ENCODE measurements at regions not wholly inside any gene's neighbourhood (a gene's known extent, or its start where the extent isn't known, plus 50 kb on each side); places are given as distances from the start of the nearest gene placed in this dataset.
"Not testable (repeated sequence)": the region's sequence is repeated elsewhere in the genome, so short reads cannot be mapped to it uniquely, and the experiment has no call there.

GRCh38 chr13:99734013-99734693 lies 232.9 kb downstream of the TM9SF2 start:
- no peak for DNase-seq

GRCh38 chr13:99733346-99733745 lies 232.1 kb downstream of the TM9SF2 start:
- DNase-seq: no peak

GRCh38 chr13:99731747-99732146 lies 230.5 kb downstream of the TM9SF2 start:
- no peak for DNase-seq

- no peak for DNase-seq
These were observed 229.1 kb downstream of the TM9SF2 start for GRCh38 chr13:99730403-99730802.

GRCh38 chr13:99729745-99730144 lies 228.5 kb downstream of the TM9SF2 start:
- DNase-seq: no peak

- DNase-seq: not testable (repeated sequence)
These were observed 226.4 kb downstream of the TM9SF2 start for GRCh38 chr13:99727651-99728050.

- DNase-seq: no peak
These were observed 225.1 kb downstream of the TM9SF2 start for GRCh38 chr13:99726282-99726894.

GRCh38 chr13:99725644-99726043 lies 224.4 kb downstream of the TM9SF2 start:
- DNase-seq: no peak

GRCh38 chr13:99724633-99725517 lies 223.6 kb downstream of the TM9SF2 start:
- DNase-seq: no peak

- no peak for DNase-seq
These were observed 222.6 kb downstream of the TM9SF2 start for GRCh38 chr13:99723878-99724277.

- no peak for DNase-seq
These were observed 221.7 kb downstream of the TM9SF2 start for GRCh38 chr13:99722931-99723330.

GRCh38 chr13:99722338-99722818 lies 221.1 kb downstream of the TM9SF2 start:
- DNase-seq: no peak

- no peak for DNase-seq
These were observed 220.5 kb downstream of the TM9SF2 start for GRCh38 chr13:99721606-99722337.

- DNase-seq: no peak
These were observed 216.8 kb downstream of the TM9SF2 start for GRCh38 chr13:99717959-99718674.

- no peak for DNase-seq
These were observed 207.9 kb downstream of the TM9SF2 start for GRCh38 chr13:99709134-99709533.

- DNase-seq: no peak
These were observed 203.1 kb downstream of the TM9SF2 start for GRCh38 chr13:99704390-99704789.

GRCh38 chr13:99703908-99704307 lies 202.6 kb downstream of the TM9SF2 start:
- no peak for DNase-seq

- no peak for DNase-seq
These were observed 201.5 kb downstream of the TM9SF2 start for GRCh38 chr13:99702687-99703319.

- no peak for DNase-seq
These were observed 199.2 kb downstream of the TM9SF2 start for GRCh38 chr13:99700468-99700867.

GRCh38 chr13:99698816-99699099 lies 197.5 kb downstream of the TM9SF2 start:
- DNase-seq: no peak

Measured in right kidney (tissue), 1 donor.